IPS-20b (cell line): ENCODE measurements at regions not wholly inside any gene's neighbourhood (a gene's known extent, or its start where the extent isn't known, plus 50 kb on each side); places are given as distances from the start of the nearest gene placed in this dataset.

Experiments used
- H3K27ac ChIP-seq: one replicate; pipeline ENCODE4 v1.5.1; 2013; ENCODE audit warnings: low read length
- H3K27me3 ChIP-seq: 2 replicates; pipeline ENCODE4 v1.6.1; 2013; ENCODE audit warnings: mild to moderate bottlenecking, low read length, inconsistent platforms; ENCODE audit not compliant: insufficient read depth
- H3K36me3 ChIP-seq: 2 replicates; pipeline ENCODE4 v1.6.1; 2013; ENCODE audit warnings: low read depth, mild to moderate bottlenecking, inconsistent platforms, low read length, moderate library complexity; ENCODE audit not compliant: insufficient read depth
- H3K4me1 ChIP-seq: 2 replicates; pipeline ENCODE4 v1.6.1; 2013; ENCODE audit warnings: mild to moderate bottlenecking, control low read depth, inconsistent platforms, low read length, moderate library complexity; ENCODE audit not compliant: insufficient read depth
- H3K4me3 ChIP-seq: 2 replicates; pipeline ENCODE4 v1.5.1; 2013; ENCODE audit warnings: mild to moderate bottlenecking, low read length, inconsistent platforms
- H3K9ac ChIP-seq: 2 replicates; pipeline ENCODE4 v1.6.1; 2013; ENCODE audit warnings: low read depth, mild to moderate bottlenecking, inconsistent platforms, low read length, moderate library complexity
- H3K9me3 ChIP-seq: 2 replicates; pipeline ENCODE4 v1.6.1; 2013; ENCODE audit warnings: mild to moderate bottlenecking, low read depth, low read length, inconsistent platforms; ENCODE audit not compliant: insufficient read depth

DNA sequence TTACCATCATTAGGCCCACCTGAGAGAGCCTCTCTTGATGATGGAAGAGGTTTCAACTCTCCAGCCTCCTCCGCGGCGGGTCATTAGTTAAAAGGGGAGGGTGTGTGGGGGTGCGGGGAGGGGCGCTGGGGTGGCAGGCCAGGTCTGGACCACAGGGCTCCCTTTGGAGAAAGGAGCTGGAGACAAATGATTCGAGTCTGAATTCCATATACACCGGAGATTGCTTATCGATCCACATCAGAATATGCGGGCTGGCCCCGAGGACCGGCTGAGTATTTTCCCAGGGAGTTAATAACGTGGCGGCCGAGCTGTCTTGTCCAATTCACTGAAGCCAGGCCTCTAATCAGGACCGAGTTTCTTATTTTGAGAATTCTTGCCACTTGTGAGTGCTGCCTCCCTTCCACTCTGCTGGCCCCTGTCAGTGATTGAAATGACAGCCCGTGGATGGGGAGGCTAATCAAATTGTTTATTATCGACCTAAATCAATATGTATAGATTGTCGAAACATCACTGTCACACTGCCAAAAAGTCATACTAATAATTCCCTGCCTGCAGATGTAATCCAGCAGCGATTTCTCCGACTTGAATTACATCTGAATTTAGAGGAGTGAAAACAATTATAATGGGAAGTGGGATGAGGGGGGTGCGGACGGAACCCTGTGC, 202.7 kb downstream of the SALL1 start:
- H3K4me1 ChIP-seq: no peaks in the 10 kb centered on the region

GRCh38 chr16:50947826-50948225, 203.2 kb downstream of the SALL1 start:
- H3K4me3 ChIP-seq: no peak overlapping the region
- H3K27me3 ChIP-seq: no peaks in the 10 kb centered on the region
- H3K4me1 ChIP-seq: no peaks in the 10 kb centered on the region
- H3K36me3 ChIP-seq: no peaks in the 10 kb centered on the region
- no peaks in the 10 kb centered on the region for H3K9me3 ChIP-seq
- no peak overlapping the region for H3K27ac ChIP-seq
- no peak overlapping the region for H3K9ac ChIP-seq

More for the DNA sequence above, 202.7 kb downstream of the SALL1 start:
- H3K9ac ChIP-seq: no peak overlapping the region
- H3K36me3 ChIP-seq: no peaks in the 10 kb centered on the region
- no peak overlapping the region for H3K27ac ChIP-seq
- H3K4me3 ChIP-seq: no peak overlapping the region
- no peaks in the 10 kb centered on the region for H3K27me3 ChIP-seq
- H3K9me3 ChIP-seq: no peaks in the 10 kb centered on the region

DNA sequence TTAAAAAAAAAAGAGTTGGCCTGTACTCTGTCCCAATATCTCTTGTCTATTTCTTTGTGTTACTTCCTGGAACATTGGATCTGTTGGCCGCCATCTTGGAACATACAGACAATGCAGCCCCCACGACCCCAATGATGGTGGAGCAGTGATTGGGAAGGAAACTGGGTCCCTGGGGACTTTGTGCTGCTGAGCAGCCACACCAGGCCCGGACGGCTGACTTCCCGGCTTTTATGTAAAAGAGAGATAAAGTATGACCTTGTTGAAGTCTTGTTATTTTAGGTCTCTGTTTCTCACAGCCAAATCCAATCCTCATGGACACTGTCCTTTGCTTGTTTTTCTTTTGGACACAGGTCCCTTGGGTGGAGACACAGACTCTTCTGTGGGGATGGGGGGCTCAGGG, 204.5 kb downstream of the SALL1 start:
- Histone ChIP-seq H3K9me3 (no peaks in the 10 kb centered on the region), H3K4me1 (no peaks in the 10 kb centered on the region), H3K27me3 (no peaks in the 10 kb centered on the region), H3K36me3 (no peaks in the 10 kb centered on the region), H3K9ac (no peak overlapping the region), H3K27ac (no peak overlapping the region), H3K4me3 (no peak overlapping the region)

GRCh38 chr16:50946098-50946497, 204.2 kb downstream of the CYLD start:
- Histone ChIP-seq H3K4me1 (no peaks in the 10 kb centered on the region), H3K27me3 (no peaks in the 10 kb centered on the region), H3K36me3 (no peaks in the 10 kb centered on the region), H3K4me3 (no peak overlapping the region), H3K9ac (no peak overlapping the region), H3K27ac (no peak overlapping the region), H3K9me3 (no peaks in the 10 kb centered on the region)

DNA sequence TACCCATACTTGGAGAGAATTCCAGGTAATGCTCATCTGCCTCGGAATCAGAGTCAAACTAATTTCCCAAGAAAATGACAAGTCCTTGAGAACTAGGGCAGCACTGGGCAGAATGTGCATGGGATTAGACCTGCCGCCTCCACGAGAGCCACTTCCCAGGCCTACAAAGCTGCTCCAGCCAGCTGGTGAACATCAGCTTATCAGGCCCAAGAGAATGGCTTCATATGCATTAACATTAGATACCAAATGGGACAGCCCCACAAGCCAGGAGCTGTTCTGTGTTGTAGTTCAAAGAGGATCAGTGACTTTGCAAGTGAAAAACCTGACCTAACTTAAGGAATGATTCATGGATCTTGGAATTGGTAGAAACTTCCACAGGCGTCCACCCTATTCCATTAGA, 203.3 kb downstream of the CYLD start:
- Histone ChIP-seq H3K36me3 (no peaks in the 10 kb centered on the region), H3K4me1 (no peaks in the 10 kb centered on the region), H3K27me3 (no peaks in the 10 kb centered on the region), H3K9me3 (no peaks in the 10 kb centered on the region), H3K9ac (no peak overlapping the region), H3K4me3 (no peak overlapping the region), H3K27ac (no peak overlapping the region)

GRCh38 chr16:50944436-50944835, 202.6 kb downstream of the CYLD start:
- Histone ChIP-seq H3K27ac (no peak overlapping the region), H3K4me1 (no peaks in the 10 kb centered on the region), H3K27me3 (no peaks in the 10 kb centered on the region), H3K9me3 (no peaks in the 10 kb centered on the region), H3K4me3 (no peak overlapping the region), H3K9ac (no peak overlapping the region), H3K36me3 (no peaks in the 10 kb centered on the region)

GRCh38 chr16:50944033-50944432, 202.1 kb downstream of the CYLD start:
- no peak overlapping the region for H3K9ac ChIP-seq
- no peak overlapping the region for H3K4me3 ChIP-seq
- H3K9me3 ChIP-seq: no peaks in the 10 kb centered on the region
- H3K4me1 ChIP-seq: no peaks in the 10 kb centered on the region
- H3K36me3 ChIP-seq: no peaks in the 10 kb centered on the region
- no peak overlapping the region for H3K27ac ChIP-seq
- H3K27me3 ChIP-seq: no peaks in the 10 kb centered on the region

- Histone ChIP-seq H3K9me3 (no peaks in the 10 kb centered on the region), H3K27me3 (no peaks in the 10 kb centered on the region), H3K27ac (no peak overlapping the region), H3K4me1 (no peaks in the 10 kb centered on the region), H3K4me3 (no peak overlapping the region), H3K36me3 (no peaks in the 10 kb centered on the region), H3K9ac (no peak overlapping the region)
Observed at GRCh38 chr16:50942143-50942542, 200.3 kb downstream of the CYLD start.

- H3K36me3 ChIP-seq: no peaks in the 10 kb centered on the region
- H3K4me1 ChIP-seq: no peaks in the 10 kb centered on the region
- H3K9ac ChIP-seq: no peak overlapping the region
- no peak overlapping the region for H3K4me3 ChIP-seq
- no peak overlapping the region for H3K27ac ChIP-seq
- H3K9me3 ChIP-seq: no peaks in the 10 kb centered on the region
- H3K27me3 ChIP-seq: no peaks in the 10 kb centered on the region
Observed at GRCh38 chr16:50941681-50942080, 199.8 kb downstream of the CYLD start.

DNA sequence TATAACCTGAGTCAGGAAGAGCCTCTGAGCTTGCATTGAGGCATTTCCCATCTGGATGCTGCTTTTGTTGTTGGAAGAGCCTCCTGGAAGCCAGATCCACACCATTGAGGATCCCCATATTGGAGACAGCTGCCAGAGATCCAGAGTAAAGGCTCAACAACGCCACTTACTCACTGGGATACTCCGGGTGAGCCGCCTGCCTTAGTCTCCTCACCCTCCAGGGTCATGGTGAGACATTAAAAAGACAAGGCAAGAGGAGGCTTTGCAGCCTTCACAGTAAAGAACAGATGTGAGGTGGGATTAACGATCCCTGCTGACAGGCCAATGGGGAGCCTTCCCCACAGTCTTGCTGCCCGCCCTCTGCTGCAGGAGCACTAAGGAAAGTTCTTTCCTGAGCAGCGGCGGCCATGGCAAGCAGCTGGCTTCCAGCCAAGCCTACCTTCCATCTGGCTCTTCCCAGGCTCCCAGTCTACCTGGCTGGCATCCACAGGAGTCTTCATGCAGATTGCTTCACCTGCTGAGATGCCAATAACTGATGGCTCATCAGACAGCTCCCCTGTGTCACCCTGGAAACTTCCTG, 198.5 kb downstream of the CYLD start:
- H3K27ac ChIP-seq: no peak overlapping the region
- no peaks in the 10 kb centered on the region for H3K9me3 ChIP-seq
- no peak overlapping the region for H3K9ac ChIP-seq
- no peaks in the 10 kb centered on the region for H3K4me1 ChIP-seq
- no peaks in the 10 kb centered on the region for H3K27me3 ChIP-seq
- no peaks in the 10 kb centered on the region for H3K36me3 ChIP-seq
- no peak overlapping the region for H3K4me3 ChIP-seq

DNA sequence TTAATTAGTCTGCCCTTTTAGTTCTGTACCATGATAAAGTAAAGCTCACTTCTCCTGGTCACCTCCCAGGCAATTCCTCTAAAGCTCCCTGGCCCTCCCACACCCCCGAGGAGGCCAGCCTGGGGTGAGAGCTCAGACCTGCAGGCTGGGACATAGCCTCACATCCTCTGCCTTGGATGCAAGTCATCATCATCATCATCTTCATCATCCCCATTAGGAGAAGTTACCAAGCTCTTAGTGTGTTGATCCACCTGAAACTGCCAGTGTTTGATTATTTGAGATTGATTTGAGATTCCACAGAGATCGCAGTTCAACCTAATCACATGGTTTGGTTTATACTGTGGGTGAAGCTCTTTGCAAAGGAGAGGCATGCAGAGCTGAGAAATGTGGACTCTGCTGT, 197.5 kb downstream of the CYLD start:
- no peaks in the 10 kb centered on the region for H3K9me3 ChIP-seq
- H3K4me1 ChIP-seq: no peaks in the 10 kb centered on the region
- H3K27ac ChIP-seq: no peak overlapping the region
- no peak overlapping the region for H3K4me3 ChIP-seq
- no peak overlapping the region for H3K9ac ChIP-seq
- no peaks in the 10 kb centered on the region for H3K27me3 ChIP-seq
- H3K36me3 ChIP-seq: no peaks in the 10 kb centered on the region

DNA sequence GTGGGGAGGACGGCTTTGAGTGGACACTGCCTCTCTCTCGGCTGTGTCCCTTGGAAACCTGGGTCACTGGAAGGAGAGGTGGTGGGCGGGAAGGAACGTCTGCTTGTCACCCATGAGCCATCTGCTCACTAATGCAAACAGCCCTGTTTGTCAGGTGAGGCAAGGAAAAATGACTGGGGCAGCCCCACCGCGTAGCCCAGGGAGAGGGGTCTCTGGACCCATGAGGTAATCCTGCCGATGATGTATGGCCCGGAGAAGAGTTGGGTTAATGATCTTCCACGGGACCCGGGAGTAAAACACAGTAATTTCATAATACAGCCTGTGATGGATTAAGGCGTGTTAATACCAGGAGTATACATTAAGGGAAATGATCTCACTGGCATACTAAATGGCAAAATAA, 197.0 kb downstream of the CYLD start:
- no peak overlapping the region for H3K9ac ChIP-seq
- H3K4me3 ChIP-seq: no peak overlapping the region
- H3K36me3 ChIP-seq: no peaks in the 10 kb centered on the region
- H3K4me1 ChIP-seq: no peaks in the 10 kb centered on the region
- no peak overlapping the region for H3K27ac ChIP-seq
- H3K27me3 ChIP-seq: no peaks in the 10 kb centered on the region
- no peaks in the 10 kb centered on the region for H3K9me3 ChIP-seq
